Activated CD4-positive, alpha-beta T cell treated with anti-CD3 and anti-CD28 coated beads for 1 hour (primary cell): ENCODE measurements at regions not wholly inside any gene's neighbourhood (a gene's known extent, or its start where the extent isn't known, plus 50 kb on each side); places are given as distances from the start of the nearest gene placed in this dataset.
A peak's percentile ranks its signal among the peaks of the same experiment; 100 is the strongest.

ENCODE experiments used
- DNase-seq: peaks from one replicate; pipeline ENCODE4 v3.0.0-alpha.2; 2020

DNA sequence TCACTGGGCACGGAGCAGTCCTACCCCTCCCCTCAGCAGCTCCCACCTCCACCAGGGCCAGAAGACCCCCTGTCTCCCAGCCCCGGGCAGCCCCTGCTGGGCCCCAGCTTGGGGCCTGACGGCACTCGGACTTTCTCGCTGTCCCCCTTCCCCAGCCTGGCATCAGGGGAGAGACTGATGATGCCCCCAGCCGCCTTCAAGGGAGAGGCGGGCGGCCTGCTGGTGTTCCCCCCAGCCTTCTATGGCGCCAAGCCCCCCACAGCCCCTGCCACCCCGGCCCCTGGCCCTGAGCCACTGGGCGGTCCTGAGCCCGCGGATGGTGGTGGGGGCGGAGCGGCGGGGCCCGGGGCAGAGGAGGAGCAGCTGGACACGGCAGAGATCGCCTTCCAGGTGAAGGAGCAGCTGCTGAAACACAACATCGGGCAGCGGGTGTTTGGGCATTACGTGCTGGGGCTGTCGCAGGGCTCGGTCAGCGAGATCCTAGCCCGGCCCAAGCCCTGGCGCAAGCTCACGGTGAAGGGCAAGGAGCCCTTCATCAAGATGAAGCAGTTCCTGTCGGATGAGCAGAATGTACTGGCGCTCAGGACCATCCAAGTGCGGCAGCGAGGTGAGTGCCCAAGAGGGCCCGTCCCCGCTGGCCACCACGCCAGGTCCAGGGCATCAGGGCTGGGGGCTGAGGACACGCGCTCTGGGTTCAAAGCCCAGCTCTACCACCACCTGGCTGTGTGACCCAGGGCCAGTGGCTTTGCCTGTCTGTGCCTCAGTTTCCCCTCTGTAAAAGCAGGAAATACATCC, 58.6 kb downstream of the PHETA1 start:
- no peak for DNase-seq

- no peak for DNase-seq
Measured at GRCh38 chr12:111309584-111309983, 59.3 kb downstream of the PHETA1 start.

DNA sequence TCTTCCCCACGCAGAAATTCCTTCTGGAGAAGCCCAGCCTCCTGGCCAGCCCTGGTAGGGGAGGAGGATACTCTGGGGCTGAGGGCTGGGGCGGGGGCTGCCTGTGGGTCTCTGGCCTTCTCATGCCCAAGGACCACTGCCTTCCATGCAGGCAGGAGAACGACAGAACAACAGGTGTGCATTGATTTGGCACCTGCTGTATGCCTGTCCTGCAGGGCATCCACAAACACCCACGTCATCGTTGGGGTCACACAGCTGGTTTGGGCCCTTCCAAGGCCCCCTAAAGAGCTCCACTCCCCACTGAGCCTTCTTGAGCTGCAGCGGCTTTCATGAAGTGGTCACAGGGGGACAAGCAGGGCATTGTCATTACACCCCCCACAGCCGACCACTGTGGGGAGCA, 60.4 kb downstream of the PHETA1 start:
- no peak for DNase-seq

GRCh38 chr12:111304642-111305071, 64.2 kb downstream of the PHETA1 start:
- DNase-seq: no peak

DNA sequence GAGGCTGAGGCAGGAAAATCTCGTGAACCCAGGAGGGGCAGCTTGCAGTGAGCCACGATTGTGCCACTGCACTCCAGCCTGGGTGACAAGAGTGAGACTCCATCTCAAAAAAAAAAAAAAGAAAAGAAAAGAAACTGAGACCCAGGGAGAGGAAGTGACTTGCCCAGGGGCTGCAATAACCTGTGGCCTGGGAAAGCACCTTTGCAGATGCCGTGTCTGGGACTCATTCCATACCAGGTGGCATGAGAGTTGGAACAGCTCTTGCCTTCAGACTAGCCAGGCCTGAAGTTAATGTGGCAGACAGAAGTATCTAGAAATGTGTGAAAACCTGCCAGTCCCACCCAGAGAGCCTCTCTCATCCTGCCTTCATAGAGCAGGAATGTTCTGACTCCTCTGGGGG, 65.4 kb downstream of the PHETA1 start:
- no peak for DNase-seq

DNA sequence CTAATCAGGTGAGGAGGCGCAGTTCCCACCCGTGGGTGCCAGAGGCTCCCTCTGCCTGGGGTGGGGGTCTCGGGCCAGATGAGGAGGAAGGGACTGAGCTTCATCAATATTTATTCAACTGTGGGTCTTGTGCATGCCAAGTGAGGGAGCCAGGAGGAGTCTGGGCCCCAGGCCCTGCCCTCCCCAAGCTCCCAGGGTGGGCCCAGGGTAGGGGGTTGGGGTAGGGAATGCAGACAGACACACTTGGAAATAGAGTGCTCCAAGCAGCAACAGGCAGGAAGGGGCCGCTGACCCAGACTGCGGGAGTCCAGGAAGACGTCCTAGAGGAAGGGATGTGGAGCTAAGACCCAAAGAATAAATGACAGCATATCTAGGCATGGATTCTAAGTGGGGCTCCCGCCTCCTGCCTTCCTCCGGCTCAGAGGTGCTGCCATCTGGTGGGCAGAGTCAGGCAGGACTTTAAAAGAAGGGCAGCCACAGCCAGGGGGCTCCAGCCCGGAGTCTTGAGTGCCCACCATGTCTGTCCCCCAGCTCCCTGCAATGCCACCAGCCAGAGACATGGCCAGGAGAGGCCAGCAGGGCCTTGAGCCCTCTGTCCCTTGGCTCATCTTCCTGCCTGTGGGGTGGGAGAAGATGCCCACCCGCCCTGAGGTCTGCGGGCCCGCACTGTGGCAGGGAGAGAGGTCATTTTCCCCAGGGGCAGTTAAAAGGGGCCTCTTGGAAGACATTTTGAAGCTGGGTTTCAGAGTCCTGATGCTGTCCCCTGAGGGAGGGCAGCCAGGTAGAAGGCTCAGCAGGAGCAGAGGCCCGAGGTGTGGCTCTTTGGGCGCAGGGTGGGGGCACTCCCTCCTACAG, 70.1 kb downstream of the PHETA1 start:
- DNase-seq: peak; percentile 13

DNA sequence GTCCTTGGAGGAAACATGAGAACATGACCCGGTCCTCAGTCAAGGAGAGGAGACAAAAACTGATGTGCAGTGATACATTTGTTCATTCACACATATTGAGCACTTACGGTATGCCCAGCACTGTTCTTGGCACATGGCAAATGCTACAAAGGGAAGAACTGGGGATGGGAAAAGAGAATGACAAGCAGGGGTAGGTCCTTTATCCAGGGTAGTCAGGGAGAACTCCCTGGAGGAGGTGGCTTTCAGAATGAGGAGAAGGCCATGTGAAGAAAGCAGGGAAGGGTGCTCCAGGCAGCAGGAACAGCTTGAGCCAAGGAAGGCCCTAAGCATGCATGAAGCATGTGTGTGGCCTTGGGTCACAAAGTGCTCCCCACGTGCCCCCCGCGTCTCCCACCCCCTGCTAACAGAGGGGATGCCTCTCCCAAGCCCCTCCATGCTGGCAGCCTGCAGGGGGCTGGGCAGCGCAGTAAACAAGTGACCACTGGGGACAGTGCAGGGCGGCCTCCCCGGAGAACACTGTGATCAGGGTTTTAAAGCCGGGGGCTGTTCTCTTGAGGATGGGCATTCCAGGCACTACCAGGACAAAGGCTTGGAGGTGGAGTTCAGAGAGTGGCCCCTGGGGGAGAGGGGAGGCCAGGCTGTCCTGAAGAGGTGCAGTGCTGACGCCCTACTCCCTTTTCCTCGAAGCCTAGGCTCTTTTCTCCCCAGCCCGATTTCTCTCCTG, 71.0 kb downstream of the PHETA1 start:
- DNase-seq: no peak

DNA sequence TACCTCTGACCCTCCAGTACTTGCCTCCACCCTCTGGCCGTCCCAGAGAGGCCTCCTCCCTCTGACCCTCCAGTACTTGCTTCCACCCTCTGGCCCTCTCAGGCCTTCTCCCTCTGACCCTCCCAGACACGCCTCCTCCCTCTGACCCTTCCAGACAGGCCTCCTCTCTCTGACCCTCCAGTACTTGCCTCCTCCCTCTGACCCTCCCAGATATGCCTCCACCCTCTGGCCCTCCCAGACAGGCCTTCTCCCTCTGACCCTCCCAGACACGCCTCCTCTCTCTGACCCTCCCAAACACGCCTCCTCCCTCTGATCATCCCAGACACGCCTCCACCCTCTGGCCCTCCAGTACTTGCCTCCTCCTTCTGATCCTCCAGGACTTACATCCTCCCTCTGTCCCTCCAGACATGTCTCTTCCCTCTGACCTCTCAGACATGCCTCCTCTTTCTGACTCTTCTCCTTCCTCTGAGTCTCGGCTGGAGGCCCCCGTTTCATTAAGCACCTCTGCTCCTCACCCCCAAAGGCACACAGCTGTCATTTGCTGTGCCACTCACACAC, 71.9 kb downstream of the PHETA1 start:
- DNase-seq: no peak

DNA sequence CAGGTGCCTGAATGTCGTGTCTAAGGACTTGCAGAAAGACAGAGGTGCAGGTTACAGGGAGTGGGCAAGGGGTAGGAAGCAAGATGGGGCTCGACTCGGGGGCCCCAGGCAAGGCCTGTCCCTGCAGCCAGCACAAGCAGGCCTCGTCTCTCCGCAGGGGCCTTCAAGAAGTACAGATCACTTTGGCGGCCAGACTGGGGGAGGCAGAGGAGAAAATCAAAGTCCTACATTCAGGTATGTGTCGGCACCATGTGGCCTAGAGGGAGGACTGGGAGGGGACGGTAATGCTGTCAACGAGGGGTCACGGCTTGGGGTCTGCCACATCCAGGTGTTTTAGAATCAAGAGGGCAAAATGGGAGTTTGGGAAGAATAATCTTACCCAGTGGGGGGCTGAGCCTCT, 73.7 kb downstream of the PHETA1 start:
- no peak for DNase-seq

DNA sequence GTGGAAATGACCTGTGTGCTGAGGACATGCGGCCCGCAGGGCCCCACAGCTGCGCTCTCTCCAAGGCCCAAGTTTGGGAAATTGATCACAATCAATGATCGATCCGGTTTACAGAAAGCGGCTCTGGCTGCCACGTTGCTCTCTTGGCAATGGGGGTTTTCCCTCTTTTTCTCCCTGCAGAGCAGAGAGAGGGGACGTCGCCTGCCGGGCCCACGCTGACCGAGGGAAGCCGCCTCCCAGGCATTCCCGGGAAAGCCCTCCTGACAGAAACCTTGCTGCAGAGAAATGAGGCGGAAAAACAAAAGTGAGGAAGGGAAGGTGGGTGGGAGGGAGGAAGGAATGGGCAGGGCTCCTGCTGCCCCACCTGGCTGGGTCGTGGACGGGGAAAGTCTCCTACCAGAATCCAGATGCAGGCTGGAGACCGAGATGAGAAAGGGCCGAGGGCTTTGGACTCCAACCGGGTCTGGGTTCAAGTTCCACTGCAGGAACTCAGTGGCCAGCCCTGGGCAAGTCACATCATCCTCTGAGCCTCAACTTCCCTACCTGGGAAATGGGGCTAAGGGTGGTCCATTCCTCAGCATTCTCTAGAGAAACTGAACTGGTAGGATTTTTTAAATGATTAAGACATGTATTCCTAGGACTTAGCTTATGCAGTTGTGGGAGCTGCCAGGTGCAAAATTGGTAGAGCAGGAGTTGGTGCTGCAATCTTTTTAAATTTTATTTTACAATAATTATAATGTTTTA, 75.5 kb downstream of the PHETA1 start:
- no peak for DNase-seq

DNA sequence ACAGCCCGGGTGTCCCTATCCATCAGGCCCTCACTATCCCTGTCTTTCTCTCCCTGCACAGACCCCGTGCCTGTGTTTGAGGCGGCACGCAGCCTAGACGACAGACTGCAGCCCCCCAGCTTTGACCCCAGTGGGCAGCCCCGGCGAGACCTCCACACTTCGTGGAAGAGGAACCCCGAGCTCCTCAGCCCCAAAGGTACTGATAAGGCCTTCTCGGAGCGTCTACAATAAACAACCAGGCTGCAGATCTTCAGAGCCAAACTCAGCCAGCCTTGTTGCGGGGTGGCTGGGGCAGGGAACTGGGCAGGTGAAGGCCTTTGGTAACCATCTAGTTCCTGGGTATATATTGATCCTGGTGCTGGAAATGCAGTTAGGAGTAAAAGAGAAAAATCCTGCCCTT, 77.5 kb downstream of the PHETA1 start:
- DNase-seq: no peak

- DNase-seq: no peak
Measured at GRCh38 chr12:111288771-111289170, 80.1 kb downstream of the PHETA1 start.

DNA sequence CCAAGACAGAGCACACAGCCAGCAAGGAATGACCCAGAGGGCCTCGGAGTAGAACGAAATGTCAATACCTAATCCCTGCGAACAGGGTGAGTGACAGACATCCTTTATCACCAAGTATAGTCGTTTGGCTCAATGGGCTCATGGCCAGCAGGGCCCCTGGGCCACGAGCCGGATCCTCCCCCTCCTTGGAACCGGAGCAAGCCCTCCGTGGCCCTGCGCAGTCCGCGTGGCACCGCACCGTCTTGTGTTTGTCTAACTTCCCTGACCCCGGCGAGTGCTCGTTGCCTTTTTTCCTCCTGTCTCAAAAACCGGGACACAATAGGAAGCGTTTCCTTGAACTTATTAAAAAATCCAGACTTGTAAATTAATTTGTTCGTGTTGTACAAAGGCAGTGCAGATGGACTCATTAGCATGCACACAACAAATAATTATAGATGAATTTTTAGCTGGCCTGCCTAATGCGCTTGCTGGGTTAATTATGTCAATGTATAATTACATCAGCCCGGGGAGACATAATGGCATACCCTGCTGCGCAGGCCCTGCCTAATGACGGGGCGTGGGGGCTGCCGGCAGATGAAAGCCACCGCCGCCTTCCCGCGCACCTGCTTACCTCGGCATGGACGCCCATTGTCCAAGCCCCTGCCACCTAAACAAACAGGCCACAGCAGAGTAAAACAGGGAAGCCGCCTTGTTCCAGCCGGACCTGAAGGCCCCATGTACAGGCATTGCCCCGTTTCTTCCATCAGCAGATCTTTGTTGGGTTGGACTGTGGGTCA, 81.6 kb downstream of the PHETA1 start:
- no peak for DNase-seq

GRCh38 chr12:111285200-111285599, 83.7 kb downstream of the PHETA1 start:
- no peak for DNase-seq

DNA sequence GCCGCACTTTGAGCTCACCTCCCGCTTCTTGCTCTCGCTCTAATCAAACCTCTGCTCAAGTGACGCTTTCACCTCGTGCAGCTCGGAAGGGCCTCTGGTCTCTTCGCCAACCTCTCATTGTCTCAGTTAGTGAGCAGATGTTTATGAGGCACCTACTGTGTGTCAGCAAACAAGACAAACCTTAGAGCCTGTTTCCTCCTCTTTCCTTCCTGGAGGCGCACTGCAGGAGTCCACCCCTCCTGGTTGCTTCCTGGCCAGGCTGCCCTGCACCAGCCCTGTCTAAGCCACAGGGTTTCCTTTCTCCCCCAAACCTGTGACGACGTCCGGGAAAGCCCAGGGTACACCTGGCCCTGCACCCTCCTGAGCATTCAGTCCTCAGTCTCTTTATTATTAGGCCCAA, 84.2 kb downstream of the PHETA1 start:
- no peak for DNase-seq

DNA sequence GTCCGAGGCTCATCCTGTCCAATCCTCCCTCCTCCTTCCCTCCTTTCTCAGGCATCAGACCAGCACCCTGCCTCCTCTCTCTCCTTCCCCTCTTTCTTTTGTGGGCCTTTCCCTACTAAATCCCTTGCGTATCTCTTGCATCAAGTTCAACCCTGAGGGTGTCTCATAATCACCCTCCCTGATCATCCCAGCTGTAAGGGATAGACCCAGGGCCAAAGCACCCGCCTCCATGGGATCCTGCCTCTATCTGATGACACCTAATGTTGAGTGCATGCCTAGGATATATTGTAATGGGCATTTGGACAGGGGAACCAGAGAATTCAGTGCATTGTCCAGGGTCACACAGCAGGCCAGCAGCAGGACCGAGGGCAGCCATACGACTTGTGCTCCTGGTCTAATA, 84.9 kb downstream of the PHETA1 start:
- DNase-seq: no peak

DNA sequence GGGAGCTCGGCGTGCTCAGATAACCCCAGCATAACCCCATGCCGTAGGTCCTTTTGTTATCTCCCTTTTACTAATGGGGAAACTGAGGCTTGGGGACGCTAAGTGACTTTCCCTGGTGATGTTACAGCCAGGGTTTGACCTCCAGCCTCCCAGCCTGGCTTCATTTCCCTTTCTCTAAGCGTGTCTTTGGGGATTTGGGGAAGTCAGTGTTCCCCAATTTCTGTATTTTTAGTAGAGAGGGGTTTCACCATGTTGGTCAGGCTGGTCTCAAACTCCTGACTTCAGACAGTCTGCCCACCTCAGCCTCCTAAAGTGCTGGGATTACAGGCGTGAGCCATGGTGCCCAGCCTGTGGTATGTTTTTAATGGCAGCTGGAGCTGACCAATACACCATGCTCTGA, 85.4 kb downstream of the PHETA1 start:
- no peak for DNase-seq

DNA sequence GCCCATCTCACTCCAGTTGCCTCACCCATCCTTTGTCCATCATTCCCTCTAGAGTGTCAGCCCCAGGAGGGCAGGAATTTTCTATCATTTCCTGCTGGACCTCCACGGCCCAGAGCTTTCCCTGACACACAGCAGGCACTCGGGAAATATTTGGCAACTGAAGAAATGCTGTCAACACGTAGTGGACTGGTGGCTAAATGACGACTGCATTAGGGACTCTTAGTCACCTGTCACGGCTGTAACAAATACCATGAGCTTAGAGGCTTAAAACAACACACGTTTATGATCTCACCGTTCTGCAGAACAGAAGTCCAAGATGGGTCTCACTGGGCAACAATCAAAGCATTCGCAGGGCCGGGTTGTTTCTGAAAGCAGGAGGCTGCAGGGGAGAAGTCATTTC, 91.3 kb downstream of the PHETA1 start:
- DNase-seq: no peak

DNA sequence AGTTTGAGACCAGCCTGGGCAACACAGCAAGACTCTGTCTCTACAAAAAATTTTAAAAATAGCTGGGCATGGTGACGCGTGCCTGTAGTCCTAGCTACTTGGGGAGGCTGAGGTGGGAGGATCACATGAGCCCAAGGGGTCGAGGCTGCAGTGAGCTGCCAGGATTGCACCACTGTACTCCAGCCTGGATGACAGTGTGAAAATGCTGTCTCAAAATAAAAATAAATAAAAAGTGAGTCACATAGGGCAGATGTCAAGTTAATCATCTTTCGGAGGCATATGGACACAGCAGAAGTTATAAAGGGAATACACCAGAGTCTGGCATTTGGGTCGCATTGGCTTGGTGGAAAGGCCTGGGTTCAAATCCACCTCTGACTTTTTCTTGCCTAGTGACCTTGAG, 92.7 kb downstream of the PHETA1 start:
- DNase-seq: no peak

GRCh38 chr12:111275308-111275707, 93.6 kb downstream of the PHETA1 start:
- no peak for DNase-seq

- no peak for DNase-seq
Measured at GRCh38 chr12:111274777-111275176, 94.1 kb downstream of the PHETA1 start.
